ENCODE measurements at regions not wholly inside any gene's neighbourhood (a gene's known extent, or its start where the extent isn't known, plus 50 kb on each side); places are given as distances from the start of the nearest gene placed in this dataset.
"Not testable (repeated sequence)": the region's sequence is repeated elsewhere in the genome, so short reads cannot be mapped to it uniquely, and the experiment has no call there.

DNA sequence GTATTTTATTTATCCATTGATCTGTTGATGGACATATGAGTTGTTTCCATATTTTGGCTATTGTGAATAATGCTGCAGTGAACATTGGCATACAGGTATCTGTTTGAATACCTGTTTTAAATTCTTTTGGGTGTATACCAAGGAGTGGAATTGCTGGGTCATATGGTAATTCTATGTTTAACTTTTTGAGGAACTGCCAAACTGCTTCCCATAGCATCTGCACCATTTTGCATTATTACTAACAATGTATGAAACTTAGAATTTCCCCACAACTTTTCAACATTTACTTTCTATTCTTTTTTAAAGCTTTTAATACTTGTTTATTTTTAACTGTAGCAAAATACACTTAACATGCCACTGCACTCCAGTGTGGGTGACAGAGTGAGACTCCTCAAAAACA, 57.0 kb upstream of the MSN start:
- no peak for DNase-seq

DNA sequence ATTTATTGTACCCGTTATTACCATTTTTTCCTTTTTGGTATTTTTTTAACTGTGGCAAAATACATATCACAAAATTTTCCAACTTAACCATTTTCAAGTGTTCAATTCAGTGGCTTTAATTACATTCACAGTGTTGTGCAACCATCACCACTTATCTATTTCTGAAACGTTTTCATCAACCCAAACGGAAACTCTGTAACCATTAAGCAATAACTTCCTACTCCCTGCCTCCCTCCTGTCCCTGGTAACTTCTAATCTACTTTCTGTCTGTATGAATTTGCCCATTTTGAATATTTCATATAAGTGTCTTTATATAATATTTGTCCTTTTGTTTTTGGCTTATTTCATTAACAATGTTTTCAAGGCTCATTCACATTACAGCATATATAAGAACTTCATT, 57.4 kb upstream of the MSN start:
- DNase-seq, result no peak

DNA sequence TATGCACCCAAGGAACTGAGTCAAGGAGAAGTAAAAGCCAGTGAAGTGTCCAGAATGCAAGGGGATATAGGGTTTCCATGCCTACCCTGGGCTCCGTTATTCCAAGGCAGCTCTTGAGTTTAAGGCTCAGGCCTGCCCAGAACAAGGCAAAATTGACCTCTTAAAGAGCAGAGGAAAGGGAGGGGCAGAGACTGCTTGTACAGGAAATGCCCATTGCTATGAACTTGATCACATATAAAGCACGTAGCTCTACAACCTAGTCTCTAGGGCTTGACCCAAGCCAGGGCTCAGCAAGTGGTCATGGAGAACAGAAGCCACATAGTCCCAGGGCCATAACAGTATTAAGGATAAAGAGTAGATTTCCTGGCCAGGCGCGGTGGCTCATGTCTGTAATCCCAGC, 58.2 kb upstream of the MSN start:
- DNase-seq, result no peak

DNA sequence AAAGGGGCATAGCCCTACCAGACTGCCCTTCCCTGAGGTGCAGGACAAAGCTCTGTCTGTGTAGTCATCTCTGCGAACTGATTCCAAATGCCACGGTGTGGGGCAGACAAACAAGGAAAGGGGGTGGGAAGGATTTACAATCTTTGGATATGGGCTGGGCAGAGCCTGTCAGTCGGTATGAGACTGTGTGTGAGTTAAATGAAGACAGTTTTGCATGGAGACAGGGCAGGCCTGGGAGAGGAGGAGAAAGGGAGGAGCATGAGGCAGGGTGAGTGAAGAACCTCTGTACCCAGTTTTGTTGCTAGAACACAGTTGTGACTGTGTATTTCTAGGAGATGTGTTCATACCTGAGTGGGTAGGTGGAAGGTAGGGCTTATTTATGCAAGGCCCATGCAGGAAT, 59.4 kb upstream of the MSN start:
- DNase-seq, result no peak

DNA sequence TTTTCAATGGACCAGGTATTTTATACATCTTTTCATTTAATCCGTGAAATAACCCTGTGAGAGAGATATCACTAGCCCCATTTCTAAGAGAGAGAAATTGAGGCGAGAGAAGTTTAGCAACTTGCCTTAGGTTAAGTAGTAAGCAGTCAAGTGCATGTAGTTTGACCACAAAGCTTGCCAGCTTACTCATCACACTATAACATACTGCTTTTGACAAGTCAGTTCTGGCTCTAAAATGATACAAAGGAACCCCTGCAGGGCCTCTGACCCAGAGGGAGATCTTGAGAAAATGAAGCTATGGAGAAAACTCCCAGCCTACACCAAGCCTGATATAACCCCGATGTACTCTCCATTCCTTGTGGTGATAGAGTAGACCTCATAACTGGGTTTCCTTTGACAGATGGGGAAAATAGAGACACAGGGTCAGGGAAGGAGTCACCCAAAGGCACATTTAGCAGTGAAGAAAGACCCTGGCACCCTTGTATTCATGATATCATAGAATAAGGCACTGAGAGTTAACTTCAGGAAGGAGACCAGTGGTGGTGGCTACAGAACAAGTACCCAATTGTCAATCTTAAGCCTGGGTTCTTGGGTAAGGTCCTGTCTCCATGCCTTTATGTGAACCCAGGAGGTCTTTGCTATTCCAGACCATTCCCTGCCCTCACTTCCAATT, 60.2 kb upstream of the MSN start:
- DNase-seq, result no peak

DNA sequence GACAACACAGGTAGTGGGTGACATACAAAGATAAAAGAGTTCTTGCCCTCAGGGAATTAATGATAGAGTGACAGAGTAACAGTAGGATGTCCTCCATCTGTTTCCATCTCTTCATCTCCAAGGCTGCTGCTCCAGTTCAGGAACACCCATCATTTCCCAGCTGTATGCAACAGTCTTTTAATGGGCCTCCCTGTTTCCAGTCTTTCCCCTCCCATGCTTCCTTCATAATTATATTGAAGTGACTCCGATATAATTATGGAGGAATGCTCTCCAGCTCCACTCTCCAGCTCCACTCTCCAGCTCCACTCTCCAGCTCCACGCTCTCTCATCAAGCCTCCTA, 65.3 kb upstream of the MSN start:
- no peak for DNase-seq

DNA sequence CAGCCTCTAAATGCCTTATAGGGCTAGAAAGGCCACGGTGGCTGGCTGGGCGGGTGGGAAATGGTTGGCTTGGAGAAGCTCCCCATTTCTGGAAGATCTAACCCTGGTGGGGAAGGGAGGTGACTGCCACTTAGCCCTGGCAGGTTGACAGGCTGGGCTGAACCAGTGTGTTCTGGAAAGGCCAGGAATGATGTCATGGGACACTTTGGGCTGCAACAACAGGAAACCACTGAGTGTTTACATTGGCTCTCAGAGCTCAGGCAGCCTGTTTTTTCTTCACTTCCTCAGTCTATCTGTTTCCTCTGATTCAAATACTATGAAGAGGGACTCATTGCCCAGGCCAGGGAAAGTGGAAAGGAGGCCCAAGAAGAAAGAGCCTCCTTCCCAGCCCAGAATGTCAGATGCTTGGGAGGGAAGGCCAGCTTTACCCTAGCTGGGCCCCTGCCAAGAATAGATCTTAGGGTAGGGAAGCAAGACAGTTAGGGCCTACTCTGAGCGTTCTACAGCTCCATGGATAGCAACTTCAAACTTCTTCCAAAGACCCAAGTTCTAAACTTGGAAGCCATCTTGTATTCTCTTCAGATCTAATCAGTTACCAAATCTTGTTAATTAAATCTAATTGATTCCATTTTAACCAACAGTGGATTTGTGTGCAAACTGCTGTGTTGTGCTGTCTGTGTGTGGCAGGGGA, 65.8 kb upstream of the MSN start:
- peak; percentile 66 to 73 for DNase-seq

DNA sequence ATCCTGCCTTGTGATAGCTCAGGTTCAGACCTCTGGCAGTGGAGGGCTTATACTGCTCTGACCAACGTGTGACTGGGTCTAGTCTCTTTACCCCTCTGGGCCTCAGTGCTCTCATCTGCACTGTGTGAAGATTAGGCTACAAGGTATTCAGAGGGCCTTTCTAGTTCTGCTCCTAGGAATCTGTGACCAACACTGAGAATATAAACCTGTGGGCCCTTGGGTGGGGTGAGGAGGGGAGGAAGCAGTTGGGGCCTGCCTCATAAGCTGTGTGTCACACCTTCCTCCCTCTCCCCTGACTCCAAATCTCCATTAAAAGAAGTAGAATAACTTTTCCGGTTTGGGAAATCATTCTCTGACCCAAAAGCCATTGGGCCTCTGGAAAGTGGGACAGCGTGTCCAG, 66.3 kb upstream of the MSN start:
- no peak for DNase-seq

DNA sequence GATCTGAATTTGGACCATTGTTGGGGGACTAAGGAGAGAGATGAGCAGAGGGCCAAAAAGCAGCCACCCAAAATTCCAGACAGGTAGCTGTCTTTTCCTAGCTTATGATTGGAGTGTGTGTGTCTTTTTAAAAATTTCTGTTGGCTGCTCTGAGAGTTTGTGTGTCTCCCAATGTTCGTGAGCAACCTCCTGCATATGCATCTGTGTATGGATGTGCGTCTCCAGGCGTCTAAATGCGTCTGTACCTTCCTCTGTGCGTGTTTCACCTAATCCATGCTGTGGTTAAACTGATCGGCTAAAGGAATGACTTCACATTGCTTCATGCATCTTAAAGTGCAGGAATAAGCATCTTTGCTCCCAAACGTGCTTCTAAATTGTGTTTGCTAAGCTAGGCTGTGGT, 65.5 kb upstream of the LAS1L start:
- DNase-seq, result no peak

DNA sequence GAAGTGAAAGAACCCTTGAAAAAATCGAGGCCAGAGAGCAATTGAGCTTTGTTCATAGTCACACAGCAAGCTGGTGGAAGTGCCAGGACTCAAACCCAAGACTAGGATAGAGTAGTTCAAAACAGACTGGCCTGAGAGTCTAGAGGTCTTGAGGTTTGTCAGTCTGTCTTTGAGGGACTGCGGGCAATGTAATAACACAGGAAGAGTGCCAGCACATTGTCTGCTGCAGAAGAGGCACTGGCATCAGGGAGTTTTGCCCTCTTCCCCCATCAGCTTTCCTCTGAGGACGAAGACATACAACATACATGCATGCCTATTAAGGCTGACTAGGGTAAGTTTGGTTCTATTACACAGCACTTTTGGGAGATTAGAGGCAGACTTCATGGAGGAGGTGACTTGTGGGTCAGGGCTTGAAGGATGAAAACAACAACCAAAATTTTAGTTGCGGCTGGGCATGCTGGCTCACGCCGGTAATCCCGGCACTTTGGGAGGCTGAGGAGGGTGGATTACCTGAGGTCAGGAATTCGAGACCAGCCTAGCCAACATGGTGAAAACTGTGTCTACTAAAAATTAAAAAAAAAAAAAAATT, 64.1 kb upstream of the LAS1L start:
- peak; percentile 8 to 27 for DNase-seq

DNA sequence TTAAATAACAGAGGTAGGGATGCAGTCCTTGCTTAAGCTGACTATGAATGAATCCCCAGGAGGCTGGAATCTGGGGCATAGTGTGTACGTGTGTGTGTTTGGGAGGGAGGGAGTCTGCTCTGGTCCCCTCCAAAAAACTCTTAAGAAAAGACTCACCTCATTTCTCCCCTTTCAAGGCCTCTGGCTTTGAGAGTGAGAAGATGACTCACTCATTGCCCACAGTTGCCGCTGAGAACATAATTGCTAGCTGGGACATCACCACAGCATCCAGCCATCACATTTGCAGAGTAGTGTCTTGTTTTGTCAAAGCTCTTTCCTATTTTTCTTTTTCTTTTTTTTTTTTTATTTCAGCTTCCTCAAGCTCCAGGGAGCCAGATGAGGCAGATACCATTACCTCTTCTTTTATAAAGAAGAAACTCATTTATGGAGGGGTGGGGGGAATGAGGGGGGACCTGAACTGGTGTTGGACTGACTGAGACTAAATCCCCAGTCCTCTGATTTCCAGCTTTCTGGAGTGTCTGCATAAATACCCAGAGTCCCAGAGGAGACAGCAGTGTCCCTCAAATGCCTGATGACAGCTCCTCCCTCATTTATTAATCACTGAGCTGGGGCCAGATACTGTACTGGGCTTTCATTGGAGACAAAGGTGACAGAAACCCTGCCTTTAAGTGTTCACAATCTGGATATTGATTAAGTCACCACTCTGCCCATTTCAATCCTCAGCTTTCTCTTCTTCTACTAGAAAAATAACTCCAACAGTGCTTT, 61.9 kb upstream of the LAS1L start:
- DNase-seq, result peak; percentile 65 to 71

DNA sequence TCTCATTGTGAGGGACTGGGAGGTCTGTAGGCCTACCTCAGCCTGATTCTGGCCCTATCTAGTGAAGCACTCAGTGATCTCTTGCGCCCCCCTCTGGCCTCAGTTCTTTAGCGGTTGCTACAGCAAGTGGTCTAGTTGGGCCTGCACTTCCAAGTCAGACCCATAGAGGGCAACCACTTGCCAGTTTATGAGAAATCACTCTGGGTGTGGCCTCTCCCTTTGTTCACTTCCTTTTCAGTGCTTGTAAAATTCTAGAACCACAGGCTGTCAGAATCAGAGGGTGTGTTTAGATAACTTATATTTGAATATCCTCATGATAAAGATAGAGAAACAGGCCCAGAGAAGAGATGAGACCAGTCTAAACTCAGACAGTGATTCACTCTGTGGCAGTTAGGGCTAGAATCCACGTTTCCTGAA, 60.9 kb upstream of the LAS1L start:
- peak; percentile 92 to 93 for DNase-seq

DNA sequence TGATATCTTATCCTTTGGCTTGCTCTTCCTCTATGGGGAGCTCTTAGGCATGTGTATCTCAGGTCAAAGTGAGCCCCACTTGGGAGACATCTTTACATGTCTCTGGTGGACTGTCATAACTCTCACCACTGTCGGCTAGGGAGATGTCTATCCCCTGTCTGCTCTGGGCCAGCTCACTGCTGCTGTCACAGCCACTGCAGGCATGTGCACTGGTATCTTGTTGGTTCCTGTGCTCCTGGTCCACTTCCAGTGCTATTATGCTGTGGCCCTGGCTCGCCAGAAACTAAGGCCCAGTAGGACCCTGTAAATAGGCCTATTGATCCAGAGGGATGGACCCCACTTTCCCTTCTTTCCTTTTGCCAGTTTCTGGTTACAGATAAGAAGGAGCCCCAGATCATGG, 56.6 kb upstream of the LAS1L start:
- no peak for DNase-seq

DNA sequence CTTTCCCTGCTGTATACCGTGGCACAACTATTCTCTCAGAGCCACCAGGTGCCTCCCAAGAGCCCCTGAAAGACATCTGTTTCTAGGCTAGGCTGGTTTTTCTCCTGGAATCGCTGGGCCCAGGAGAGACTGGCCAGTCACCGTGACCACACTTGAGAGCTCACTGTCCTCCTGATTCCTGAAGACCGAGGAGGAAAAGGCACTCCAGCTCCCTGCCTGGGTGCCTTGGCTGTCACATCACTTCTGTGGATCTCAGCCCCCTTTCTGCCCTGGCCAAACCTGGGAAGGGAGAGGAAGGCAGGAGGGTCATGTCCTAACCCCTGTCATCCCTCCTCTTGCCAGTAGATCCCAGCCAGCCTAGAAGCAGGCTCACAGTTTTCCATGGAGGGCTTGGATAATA, 54.7 kb upstream of the LAS1L start:
- no peak for DNase-seq

DNA sequence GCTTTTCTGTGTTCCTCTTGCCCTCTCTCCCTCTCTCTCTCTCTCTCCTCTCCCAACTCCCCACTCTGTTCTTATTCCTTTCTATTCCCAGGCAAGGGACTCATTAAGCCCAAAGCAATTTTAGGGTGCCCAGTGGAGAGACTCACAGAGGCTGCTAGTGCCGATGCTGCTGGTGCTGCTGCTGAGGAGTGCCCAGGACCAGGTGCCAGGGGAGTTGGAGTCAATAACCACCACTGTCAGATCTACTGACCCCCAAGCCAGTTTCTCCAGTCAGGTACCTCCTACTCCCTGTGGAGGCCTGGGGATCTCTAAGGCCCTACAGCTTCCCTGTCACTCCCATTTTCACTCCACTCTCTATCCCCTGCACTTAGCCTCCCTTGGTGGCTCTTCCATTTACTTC, 54.2 kb upstream of the LAS1L start:
- no peak for DNase-seq

DNA sequence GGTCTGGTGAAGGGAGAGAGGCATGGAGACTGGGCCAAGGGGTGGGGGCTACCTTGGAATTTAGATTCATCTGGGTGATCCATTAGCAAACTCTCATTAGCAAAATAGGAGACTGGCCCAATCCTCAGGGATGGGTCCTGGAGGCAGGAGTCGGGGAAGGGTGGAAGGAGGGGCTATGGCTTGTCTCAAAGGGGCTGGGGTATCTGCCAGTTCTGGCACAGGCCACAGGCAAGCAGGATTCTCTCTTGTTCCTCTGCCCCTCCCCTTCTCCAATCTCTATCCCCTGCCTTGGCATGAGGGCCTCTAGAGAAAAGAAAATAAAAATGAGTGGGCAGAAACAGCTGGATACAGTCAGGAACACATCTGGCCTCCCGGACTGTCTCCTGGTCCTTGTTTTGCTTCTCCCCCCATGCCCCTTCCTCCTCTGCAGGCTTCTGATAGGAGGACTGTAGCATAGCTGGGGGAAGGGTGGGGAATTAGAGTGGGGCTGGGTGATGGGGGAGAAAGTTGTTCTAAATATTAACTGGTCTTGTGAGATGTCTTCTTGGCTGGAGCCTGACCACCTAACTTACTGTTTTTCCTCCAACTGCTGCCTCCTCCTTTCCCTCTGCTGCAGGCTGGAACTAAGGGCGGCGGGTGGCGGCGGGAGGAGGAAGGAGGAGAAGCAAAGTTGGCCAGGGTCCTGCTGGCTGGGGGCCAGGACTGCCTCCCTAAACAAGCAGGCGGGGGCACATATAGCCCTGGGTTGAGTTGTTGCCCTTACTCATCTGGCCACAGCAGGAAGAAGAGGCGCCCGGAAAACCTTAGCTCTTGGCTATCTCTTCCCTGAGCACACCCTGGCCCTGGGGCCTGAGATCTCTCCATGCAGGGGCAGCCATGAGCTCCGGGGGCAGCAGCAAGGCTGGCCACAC, 53.3 kb upstream of the LAS1L start:
- no peak for DNase-seq

DNA sequence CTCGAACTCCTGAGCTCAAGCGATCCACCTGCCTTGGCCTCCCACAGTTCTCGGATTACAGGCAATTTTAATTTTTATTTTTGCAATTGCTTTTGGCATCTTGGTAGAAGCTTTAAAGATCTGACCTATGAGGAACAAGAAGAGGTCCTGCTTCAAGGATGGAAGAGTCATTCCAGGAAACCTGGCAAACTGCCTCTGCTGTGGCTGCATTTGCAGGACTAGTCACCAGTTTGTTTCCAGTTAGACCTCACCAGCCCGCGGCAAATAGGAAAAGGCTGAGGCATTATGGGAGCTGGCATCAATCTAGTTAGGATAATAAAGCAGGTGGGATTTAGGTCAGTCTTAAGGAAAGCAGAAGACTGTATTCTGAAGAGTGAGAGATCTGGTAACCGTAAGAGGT, 51.9 kb upstream of the LAS1L start:
- DNase-seq, result no peak

DNA sequence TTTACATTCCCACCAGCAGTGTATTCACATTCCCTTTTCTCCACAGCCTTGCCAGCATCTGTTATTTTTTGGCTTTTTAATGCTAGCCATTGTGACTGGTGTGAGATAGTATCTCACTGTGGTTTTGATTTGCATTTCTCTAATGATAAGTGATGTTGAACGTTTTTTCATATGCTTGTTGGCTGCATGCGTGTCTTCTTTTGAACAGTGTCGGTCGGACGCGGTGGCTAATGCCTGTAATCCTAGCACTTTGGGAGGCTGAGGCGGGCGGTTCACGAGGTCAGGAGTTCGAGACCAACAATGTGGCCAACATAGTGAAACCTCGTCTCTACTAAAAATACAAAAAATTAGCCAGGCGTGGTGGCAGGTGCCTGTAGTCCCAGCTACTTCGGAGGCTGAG, 50.6 kb upstream of the LAS1L start:
- DNase-seq, result not testable (repeated sequence)

Measured in CD4-positive, alpha-beta T cell treated with Interleukin-1 beta for 1 hour (primary cell).